GM18517 (cell line): ENCODE measurements at regions not wholly inside any gene's neighbourhood (a gene's known extent, or its start where the extent isn't known, plus 50 kb on each side); places are given as distances from the start of the nearest gene placed in this dataset.
"Not testable (repeated sequence)": the region's sequence is repeated elsewhere in the genome, so short reads cannot be mapped to it uniquely, and the experiment has no call there.

Experiments used
- ATAC-seq: cut with Tn5 transposase; IDR thresholded peaks from one replicate; pipeline ENCODE4 v1.9.1; 2021; ENCODE audit warnings: mild to moderate bottlenecking, moderate library complexity; ENCODE audit not compliant: unreplicated experiment

GRCh38 chr1:163565166-163565565, 243.4 kb downstream of the NUF2 start:
- ATAC-seq, result no peak

- no peak for ATAC-seq
Observed at GRCh38 chr1:163570071-163570470, 248.3 kb downstream of the NUF2 start.

- no peak for ATAC-seq
Observed at GRCh38 chr1:163571950-163572349, 250.2 kb downstream of the NUF2 start.

- no peak for ATAC-seq
Observed at GRCh38 chr1:163574119-163574518, 252.4 kb downstream of the NUF2 start.

- no peak for ATAC-seq
Observed at GRCh38 chr1:163580926-163581325, 259.2 kb downstream of the NUF2 start.

- ATAC-seq, result no peak
Observed at GRCh38 chr1:163583661-163584181, 262.0 kb downstream of the NUF2 start.

GRCh38 chr1:163585796-163586195, 264.0 kb downstream of the NUF2 start:
- no peak for ATAC-seq

- ATAC-seq, result no peak
Observed at GRCh38 chr1:163588796-163589195, 267.0 kb downstream of the NUF2 start.

GRCh38 chr1:163589735-163590134, 268.0 kb downstream of the NUF2 start:
- no peak for ATAC-seq

- ATAC-seq, result not testable (repeated sequence)
Observed at GRCh38 chr1:163591131-163591530, 269.4 kb downstream of the NUF2 start.

GRCh38 chr1:163592623-163593022, 270.9 kb downstream of the NUF2 start:
- ATAC-seq, result not testable (repeated sequence)

GRCh38 chr1:163596106-163596505, 274.4 kb downstream of the NUF2 start:
- not testable (repeated sequence) for ATAC-seq

GRCh38 chr1:163596541-163597258, 274.9 kb downstream of the NUF2 start:
- ATAC-seq, result no peak

- no peak for ATAC-seq
Observed at GRCh38 chr1:163604321-163604720, 282.6 kb downstream of the NUF2 start.

GRCh38 chr1:163604896-163605295, 283.1 kb downstream of the NUF2 start:
- ATAC-seq, result no peak

GRCh38 chr1:163608979-163609378, 287.2 kb downstream of the NUF2 start:
- no peak for ATAC-seq

GRCh38 chr1:163609858-163610257, 288.1 kb downstream of the NUF2 start:
- no peak for ATAC-seq

- no peak for ATAC-seq
Observed at GRCh38 chr1:163610486-163610885, 288.7 kb downstream of the NUF2 start.

- no peak for ATAC-seq
Observed at GRCh38 chr1:163614361-163614760, 292.6 kb downstream of the NUF2 start.

- ATAC-seq, result no peak
Observed at GRCh38 chr1:163628034-163628773, 306.4 kb downstream of the NUF2 start.

- ATAC-seq, result no peak
Observed at GRCh38 chr1:163632269-163632668, 310.5 kb downstream of the NUF2 start.

- ATAC-seq, result no peak
Observed at GRCh38 chr1:163633366-163633765, 311.6 kb downstream of the NUF2 start.
